WTC11 (cell line): ENCODE measurements at regions not wholly inside any gene's neighbourhood (a gene's known extent, or its start where the extent isn't known, plus 50 kb on each side); places are given as distances from the start of the nearest gene placed in this dataset.

Source experiments
- ATAC-seq: fragments of 200-7000 bp; cut with Tn5 transposase; 2 replicates; pipeline ENCODE4 v1.10.0; 2021; ENCODE audit warnings: mild to moderate bottlenecking, moderate library complexity
- CTCF ChIA-PET: fragments of 300-600 bp; sonication (Branson Sonifier 250); formaldehyde crosslinking; loops from one replicate; lab custom pipeline; 2021; ENCODE audit warnings: antibody characterized with exemption; lab: Charles Lee
- POLR2A ChIA-PET: fragments of 350-600 bp; sonication (Branson Sonifier 250); formaldehyde crosslinking; loops from one replicate; lab custom pipeline; 2021; ENCODE audit warnings: antibody characterized with exemption; lab: Charles Lee
- DNase-seq: peaks from one replicate; pipeline ENCODE4 v3.0.0; 2021; ENCODE audit warnings: low spot score
- H3K27ac Mint-ChIP-seq: 2 replicates; pipeline ENCODE4 v1.8.0; 2021; ENCODE audit warnings: mixed read lengths
- H3K27me3 Mint-ChIP-seq: 2 replicates; pipeline ENCODE4 v1.8.0; 2021; ENCODE audit warnings: low read depth, mild to moderate bottlenecking, moderate library complexity, mixed read lengths
- H3K36me3 Mint-ChIP-seq: 2 replicates; pipeline ENCODE4 v1.8.0; 2021; ENCODE audit warnings: mixed read lengths
- H3K4me1 Mint-ChIP-seq: 2 replicates; pipeline ENCODE4 v1.8.0; 2022; ENCODE audit warnings: mixed read lengths
- H3K4me3 Mint-ChIP-seq: 2 replicates; pipeline ENCODE4 v1.8.0; 2021; ENCODE audit warnings: mild to moderate bottlenecking, moderate library complexity, mixed read lengths
- H3K9me3 Mint-ChIP-seq: 2 replicates; pipeline ENCODE4 v1.8.0; 2021; ENCODE audit warnings: mixed read lengths
- CREB1 ChIP-seq: sonication (generic); formaldehyde crosslinking; IDR thresholded peaks from 2 replicates; pipeline ENCODE4 v1.8.0; 2023; ENCODE audit warnings: mild to moderate bottlenecking, missing genetic modification reagents
- CREM ChIP-seq: sonication (generic); formaldehyde crosslinking; IDR thresholded peaks from 2 replicates; pipeline ENCODE4 v1.8.1; 2022; ENCODE audit warnings: mild to moderate bottlenecking, missing genetic modification reagents, moderate library complexity
- EMX1 ChIP-seq: fragments of 250-450 bp; sonication (Bioruptor Pico); IDR thresholded peaks from 2 replicates; pipeline ENCODE4 v1.8.0; 2021; ENCODE audit warnings: mild to moderate bottlenecking
- ESRRA ChIP-seq: sonication (generic); formaldehyde crosslinking; IDR thresholded peaks from 2 replicates; pipeline ENCODE4 v1.8.1; 2022; ENCODE audit warnings: mild to moderate bottlenecking, missing genetic modification reagents, borderline replicate concordance
- FOXK1 ChIP-seq: sonication (generic); formaldehyde crosslinking; IDR thresholded peaks from 2 replicates; pipeline ENCODE4 v1.8.0; 2022; ENCODE audit warnings: mild to moderate bottlenecking, moderate library complexity, missing genetic modification reagents
- IRF2 ChIP-seq: sonication (generic); formaldehyde crosslinking; IDR thresholded peaks from 2 replicates; pipeline ENCODE4 v1.8.0; 2022; ENCODE audit warnings: low read depth, missing genetic modification reagents, borderline replicate concordance
- MYBL2 ChIP-seq: sonication (generic); formaldehyde crosslinking; IDR thresholded peaks from 2 replicates; pipeline ENCODE4 v1.8.1; 2023; ENCODE audit warnings: mild to moderate bottlenecking, moderate library complexity, missing genetic modification reagents
- NFE2L1 ChIP-seq: sonication (generic); formaldehyde crosslinking; IDR thresholded peaks from 2 replicates; pipeline ENCODE4 v1.8.1; 2023; ENCODE audit warnings: missing genetic modification reagents
- NR2C2 ChIP-seq: sonication (generic); formaldehyde crosslinking; IDR thresholded peaks from 2 replicates; pipeline ENCODE4 v1.8.0; 2022; ENCODE audit warnings: mild to moderate bottlenecking, missing genetic modification reagents
- TP53 ChIP-seq: sonication (generic); formaldehyde crosslinking; IDR thresholded peaks from 2 replicates; pipeline ENCODE4 v1.8.1; 2023; ENCODE audit warnings: mild to moderate bottlenecking, missing genetic modification reagents
- ZBTB21 ChIP-seq: sonication (generic); formaldehyde crosslinking; IDR thresholded peaks from 2 replicates; pipeline ENCODE4 v1.8.1; 2023; ENCODE audit warnings: mild to moderate bottlenecking, missing genetic modification reagents, borderline replicate concordance
- ZNF423 ChIP-seq: fragments of 250-450 bp; sonication (Bioruptor Pico); IDR thresholded peaks from 2 replicates; pipeline ENCODE4 v2.1.2; 2022; ENCODE audit warnings: mild to moderate bottlenecking, moderate library complexity
- TF ChIP-seq, protein P1 (sequence below): sonication (generic); formaldehyde crosslinking; IDR thresholded peaks from 2 replicates; pipeline ENCODE4 v1.8.0; 2022; ENCODE audit warnings: mild to moderate bottlenecking, missing genetic modification reagents
- TF ChIP-seq, protein P2 (sequence below): fragments of 250-450 bp; sonication (Bioruptor Pico); IDR thresholded peaks from 2 replicates; pipeline ENCODE4 v1.9.0; 2021; ENCODE audit warnings: mild to moderate bottlenecking
- TF ChIP-seq, protein P3 (sequence below): sonication (generic); formaldehyde crosslinking; IDR thresholded peaks from 2 replicates; pipeline ENCODE4 v1.8.1; 2023; ENCODE audit warnings: mild to moderate bottlenecking, missing genetic modification reagents, moderate library complexity
- TF ChIP-seq, protein P4 (sequence below): sonication (generic); formaldehyde crosslinking; IDR thresholded peaks from 2 replicates; pipeline ENCODE4 v1.8.0; 2022; ENCODE audit warnings: mild to moderate bottlenecking, missing genetic modification reagents
- TF ChIP-seq, protein P5 (sequence below): fragments of 250-450 bp; sonication (Bioruptor Pico); conservative IDR thresholded peaks from 2 replicates; pipeline ENCODE4 v1.9.0; 2021; ENCODE audit warnings: mild to moderate bottlenecking
- TF ChIP-seq, protein P6 (sequence below): sonication (generic); formaldehyde crosslinking; IDR thresholded peaks from 2 replicates; pipeline ENCODE4 v1.8.1; 2022; ENCODE audit warnings: mild to moderate bottlenecking, missing genetic modification reagents, moderate library complexity, borderline replicate concordance
- TF ChIP-seq, protein P7 (sequence below): sonication (generic); formaldehyde crosslinking; IDR thresholded peaks from 2 replicates; pipeline ENCODE4 v1.8.0; 2022; ENCODE audit warnings: mild to moderate bottlenecking, missing genetic modification reagents

DNA sequence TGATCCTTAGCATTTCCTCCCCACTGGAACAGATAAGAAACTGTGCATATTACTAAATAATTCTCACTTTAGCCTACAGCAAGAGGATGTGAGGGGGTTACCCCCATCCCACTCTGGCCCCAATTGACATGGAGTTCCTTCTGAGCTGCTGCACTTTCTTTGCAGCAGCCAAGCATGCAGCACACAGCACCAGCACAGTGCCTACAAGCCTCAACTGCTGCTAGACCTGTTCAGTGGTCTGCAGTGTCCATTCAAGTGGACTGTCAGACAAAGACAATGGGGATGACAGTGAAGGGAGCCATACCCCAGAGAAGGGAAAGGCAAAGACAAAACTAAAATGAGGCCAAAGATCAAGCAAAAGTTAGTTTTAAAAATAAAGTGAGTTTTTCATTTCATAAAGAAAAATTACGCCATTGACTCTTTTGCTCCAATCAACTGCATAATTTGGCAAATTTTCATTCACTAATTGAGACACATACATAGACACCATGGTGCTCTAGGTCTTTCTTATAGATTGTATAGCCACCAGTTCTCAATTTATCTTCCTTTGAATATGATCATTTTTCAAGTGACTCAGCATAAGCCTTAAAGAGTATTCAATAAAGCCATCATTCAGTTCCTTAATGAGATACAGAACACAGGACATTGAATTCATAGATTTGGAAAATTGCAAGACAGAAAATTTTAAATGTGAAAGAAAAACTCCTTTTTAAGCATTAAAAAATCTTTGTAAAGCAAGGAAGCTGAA is 410.6 kb downstream of the HNRNPD start:
- ChIA-PET POLR2A (no interaction called here), CTCF (interaction anchor here (1.3 kb wide), 1 partner anchor 305 kb away, joined by 5 read pairs; no protein-coding TSS in a partner anchor)
- ATAC-seq (0 out of 2 replicates have a peak, but pooled peaks have one; percentile 15), DNase-seq (no peak)
- Mint-ChIP-seq H3K9me3 (no peaks in the 10 kb centered on the region), H3K4me3 (no peak overlapping the region), H3K36me3 (no peaks in the 10 kb centered on the region), H3K27ac (peak overlapping the region; percentile 25; the same call in 1 of the 2 replicates), H3K4me1 (peaks cover 34% of the 10 kb centered on the region), H3K27me3 (no peaks in the 10 kb centered on the region)
- TF ChIP-seq TP53 (no peak), MYBL2 (CRISPR knock-in tag) (no peak), CREM (CRISPR knock-in tag) (no peak), NR2C2 (no peak), ESRRA (CRISPR knock-in tag) (no peak), IRF2 (CRISPR knock-in tag) (no peak), ZBTB21 (CRISPR knock-in tag) (no peak), CREB1 (CRISPR knock-in tag) (no peak), FOXK1 (CRISPR knock-in tag) (no peak), NFE2L1 (no peak), EMX1 (CRISPR knock-in tag) (no peak), ZNF423 (no peak)
- TF ChIP-seq, protein P1, sequence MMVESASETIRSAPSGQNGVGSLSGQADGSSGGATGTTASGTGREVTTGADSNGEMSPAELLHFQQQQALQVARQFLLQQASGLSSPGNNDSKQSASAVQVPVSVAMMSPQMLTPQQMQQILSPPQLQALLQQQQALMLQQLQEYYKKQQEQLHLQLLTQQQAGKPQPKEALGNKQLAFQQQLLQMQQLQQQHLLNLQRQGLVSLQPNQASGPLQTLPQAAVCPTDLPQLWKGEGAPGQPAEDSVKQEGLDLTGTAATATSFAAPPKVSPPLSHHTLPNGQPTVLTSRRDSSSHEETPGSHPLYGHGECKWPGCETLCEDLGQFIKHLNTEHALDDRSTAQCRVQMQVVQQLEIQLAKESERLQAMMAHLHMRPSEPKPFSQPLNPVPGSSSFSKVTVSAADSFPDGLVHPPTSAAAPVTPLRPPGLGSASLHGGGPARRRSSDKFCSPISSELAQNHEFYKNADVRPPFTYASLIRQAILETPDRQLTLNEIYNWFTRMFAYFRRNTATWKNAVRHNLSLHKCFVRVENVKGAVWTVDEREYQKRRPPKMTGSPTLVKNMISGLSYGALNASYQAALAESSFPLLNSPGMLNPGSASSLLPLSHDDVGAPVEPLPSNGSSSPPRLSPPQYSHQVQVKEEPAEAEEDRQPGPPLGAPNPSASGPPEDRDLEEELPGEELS (CRISPR knock-in tag): no peak
- TF ChIP-seq, protein P2, sequence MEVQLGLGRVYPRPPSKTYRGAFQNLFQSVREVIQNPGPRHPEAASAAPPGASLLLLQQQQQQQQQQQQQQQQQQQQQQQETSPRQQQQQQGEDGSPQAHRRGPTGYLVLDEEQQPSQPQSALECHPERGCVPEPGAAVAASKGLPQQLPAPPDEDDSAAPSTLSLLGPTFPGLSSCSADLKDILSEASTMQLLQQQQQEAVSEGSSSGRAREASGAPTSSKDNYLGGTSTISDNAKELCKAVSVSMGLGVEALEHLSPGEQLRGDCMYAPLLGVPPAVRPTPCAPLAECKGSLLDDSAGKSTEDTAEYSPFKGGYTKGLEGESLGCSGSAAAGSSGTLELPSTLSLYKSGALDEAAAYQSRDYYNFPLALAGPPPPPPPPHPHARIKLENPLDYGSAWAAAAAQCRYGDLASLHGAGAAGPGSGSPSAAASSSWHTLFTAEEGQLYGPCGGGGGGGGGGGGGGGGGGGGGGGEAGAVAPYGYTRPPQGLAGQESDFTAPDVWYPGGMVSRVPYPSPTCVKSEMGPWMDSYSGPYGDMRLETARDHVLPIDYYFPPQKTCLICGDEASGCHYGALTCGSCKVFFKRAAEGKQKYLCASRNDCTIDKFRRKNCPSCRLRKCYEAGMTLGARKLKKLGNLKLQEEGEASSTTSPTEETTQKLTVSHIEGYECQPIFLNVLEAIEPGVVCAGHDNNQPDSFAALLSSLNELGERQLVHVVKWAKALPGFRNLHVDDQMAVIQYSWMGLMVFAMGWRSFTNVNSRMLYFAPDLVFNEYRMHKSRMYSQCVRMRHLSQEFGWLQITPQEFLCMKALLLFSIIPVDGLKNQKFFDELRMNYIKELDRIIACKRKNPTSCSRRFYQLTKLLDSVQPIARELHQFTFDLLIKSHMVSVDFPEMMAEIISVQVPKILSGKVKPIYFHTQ: no peak
- TF ChIP-seq, protein P3, sequence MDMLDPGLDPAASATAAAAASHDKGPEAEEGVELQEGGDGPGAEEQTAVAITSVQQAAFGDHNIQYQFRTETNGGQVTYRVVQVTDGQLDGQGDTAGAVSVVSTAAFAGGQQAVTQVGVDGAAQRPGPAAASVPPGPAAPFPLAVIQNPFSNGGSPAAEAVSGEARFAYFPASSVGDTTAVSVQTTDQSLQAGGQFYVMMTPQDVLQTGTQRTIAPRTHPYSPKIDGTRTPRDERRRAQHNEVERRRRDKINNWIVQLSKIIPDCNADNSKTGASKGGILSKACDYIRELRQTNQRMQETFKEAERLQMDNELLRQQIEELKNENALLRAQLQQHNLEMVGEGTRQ (CRISPR knock-in tag): no peak
- TF ChIP-seq, protein P4, sequence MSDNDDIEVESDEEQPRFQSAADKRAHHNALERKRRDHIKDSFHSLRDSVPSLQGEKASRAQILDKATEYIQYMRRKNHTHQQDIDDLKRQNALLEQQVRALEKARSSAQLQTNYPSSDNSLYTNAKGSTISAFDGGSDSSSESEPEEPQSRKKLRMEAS (CRISPR knock-in tag): no peak
- TF ChIP-seq, protein P5, sequence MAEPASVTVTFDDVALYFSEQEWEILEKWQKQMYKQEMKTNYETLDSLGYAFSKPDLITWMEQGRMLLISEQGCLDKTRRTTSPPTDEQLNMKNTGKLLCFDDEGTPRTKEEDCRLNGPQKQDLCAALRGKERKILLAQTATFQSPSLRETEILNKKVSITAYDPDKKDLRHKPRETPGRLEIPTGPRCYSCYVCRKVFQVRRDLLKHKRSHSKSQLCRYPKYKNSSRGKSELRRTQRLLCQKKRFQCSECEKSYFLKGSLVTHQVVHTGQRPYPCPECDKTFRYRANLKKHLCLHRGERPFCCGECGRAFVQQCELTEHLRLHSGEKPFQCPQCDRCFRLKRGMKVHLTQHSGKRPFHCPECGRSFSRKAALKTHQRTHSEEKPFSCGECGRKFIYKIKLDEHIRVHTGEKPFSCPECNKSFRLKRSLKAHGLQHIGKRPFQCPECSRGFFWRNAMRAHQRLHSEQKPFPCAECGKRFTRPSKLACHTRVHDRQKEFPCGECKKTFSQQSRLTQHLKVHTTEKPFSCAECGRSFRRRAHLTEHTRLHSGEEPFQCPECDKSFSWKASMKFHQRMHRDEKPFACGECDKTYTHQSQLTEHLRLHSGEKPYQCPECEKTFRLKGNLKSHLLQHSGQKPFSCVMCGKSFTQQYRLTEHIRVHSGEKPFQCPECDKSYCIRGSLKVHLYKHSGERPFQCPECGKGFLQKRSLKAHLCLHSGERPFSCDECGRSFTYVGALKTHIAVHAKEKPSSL: no peak
- TF ChIP-seq, protein P6, sequence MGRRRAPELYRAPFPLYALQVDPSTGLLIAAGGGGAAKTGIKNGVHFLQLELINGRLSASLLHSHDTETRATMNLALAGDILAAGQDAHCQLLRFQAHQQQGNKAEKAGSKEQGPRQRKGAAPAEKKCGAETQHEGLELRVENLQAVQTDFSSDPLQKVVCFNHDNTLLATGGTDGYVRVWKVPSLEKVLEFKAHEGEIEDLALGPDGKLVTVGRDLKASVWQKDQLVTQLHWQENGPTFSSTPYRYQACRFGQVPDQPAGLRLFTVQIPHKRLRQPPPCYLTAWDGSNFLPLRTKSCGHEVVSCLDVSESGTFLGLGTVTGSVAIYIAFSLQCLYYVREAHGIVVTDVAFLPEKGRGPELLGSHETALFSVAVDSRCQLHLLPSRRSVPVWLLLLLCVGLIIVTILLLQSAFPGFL: no peak
- TF ChIP-seq, protein P7, sequence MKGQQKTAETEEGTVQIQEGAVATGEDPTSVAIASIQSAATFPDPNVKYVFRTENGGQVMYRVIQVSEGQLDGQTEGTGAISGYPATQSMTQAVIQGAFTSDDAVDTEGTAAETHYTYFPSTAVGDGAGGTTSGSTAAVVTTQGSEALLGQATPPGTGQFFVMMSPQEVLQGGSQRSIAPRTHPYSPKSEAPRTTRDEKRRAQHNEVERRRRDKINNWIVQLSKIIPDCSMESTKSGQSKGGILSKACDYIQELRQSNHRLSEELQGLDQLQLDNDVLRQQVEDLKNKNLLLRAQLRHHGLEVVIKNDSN: no peak
